ENCODE measurements at regions not wholly inside any gene's neighbourhood (a gene's known extent, or its start where the extent isn't known, plus 50 kb on each side); places are given as distances from the start of the nearest gene placed in this dataset.

GRCh38 chr3:23644676-23645075 lies 161.1 kb upstream of the UBE2E1 start:
- TF ChIP-seq, protein P1, sequence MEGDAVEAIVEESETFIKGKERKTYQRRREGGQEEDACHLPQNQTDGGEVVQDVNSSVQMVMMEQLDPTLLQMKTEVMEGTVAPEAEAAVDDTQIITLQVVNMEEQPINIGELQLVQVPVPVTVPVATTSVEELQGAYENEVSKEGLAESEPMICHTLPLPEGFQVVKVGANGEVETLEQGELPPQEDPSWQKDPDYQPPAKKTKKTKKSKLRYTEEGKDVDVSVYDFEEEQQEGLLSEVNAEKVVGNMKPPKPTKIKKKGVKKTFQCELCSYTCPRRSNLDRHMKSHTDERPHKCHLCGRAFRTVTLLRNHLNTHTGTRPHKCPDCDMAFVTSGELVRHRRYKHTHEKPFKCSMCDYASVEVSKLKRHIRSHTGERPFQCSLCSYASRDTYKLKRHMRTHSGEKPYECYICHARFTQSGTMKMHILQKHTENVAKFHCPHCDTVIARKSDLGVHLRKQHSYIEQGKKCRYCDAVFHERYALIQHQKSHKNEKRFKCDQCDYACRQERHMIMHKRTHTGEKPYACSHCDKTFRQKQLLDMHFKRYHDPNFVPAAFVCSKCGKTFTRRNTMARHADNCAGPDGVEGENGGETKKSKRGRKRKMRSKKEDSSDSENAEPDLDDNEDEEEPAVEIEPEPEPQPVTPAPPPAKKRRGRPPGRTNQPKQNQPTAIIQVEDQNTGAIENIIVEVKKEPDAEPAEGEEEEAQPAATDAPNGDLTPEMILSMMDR (conservative IDR thresholded peaks at IDR 0.05; ENCODE audit: low read length): no peak
- no peak for TF ChIP-seq EZH2phosphoT487 (IDR thresholded peaks at IDR 0.05; ENCODE audit: borderline replicate concordance)

Data from Loucy (cell line).